22Rv1 (cell line): ENCODE measurements at regions not wholly inside any gene's neighbourhood (a gene's known extent, or its start where the extent isn't known, plus 50 kb on each side); places are given as distances from the start of the nearest gene placed in this dataset.

ENCODE experiments used
- H3K27ac ChIP-seq: fragments of 450-650 bp; 2 replicates; pipeline ENCODE4 v1.5.1; 2017
- ZFX ChIP-seq: fragments of 450-650 bp; IDR thresholded peaks from 2 replicates; pipeline ENCODE4 v1.6.1; 2017; ENCODE audit warnings: antibody characterized with exemption, borderline replicate concordance
- TF ChIP-seq, protein P1 (sequence below): fragments of 450-650 bp; IDR thresholded peaks from 2 replicates; pipeline ENCODE4 v1.5.1; 2017; ENCODE audit warnings: mild to moderate bottlenecking

DNA sequence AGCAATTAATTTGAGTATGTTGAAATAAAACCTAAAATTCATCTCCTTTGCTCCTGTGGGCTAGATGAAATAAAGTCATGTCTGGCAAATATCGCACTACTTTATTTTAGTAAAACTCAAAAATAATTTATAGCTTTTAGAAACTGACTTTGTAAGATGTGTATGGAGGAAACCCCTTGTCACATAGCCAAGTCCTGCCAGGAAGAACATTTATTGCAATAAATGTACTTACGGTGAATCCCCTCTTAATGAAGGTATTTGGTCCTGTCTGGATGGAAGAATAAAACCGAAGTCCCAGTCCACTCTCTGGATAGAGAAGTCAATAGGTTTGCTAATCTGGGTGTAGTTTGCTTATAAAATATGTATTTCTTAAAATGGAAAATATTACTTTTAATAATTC lies 1226.8 kb upstream of the MAP3K7 start:
- H3K27ac ChIP-seq = no peak overlapping the region
- TF ChIP-seq, protein P1, sequence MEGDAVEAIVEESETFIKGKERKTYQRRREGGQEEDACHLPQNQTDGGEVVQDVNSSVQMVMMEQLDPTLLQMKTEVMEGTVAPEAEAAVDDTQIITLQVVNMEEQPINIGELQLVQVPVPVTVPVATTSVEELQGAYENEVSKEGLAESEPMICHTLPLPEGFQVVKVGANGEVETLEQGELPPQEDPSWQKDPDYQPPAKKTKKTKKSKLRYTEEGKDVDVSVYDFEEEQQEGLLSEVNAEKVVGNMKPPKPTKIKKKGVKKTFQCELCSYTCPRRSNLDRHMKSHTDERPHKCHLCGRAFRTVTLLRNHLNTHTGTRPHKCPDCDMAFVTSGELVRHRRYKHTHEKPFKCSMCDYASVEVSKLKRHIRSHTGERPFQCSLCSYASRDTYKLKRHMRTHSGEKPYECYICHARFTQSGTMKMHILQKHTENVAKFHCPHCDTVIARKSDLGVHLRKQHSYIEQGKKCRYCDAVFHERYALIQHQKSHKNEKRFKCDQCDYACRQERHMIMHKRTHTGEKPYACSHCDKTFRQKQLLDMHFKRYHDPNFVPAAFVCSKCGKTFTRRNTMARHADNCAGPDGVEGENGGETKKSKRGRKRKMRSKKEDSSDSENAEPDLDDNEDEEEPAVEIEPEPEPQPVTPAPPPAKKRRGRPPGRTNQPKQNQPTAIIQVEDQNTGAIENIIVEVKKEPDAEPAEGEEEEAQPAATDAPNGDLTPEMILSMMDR = no peak
- TF ChIP-seq ZFX = no peak

GRCh38 chr6:91812596-91813274 lies 1225.9 kb upstream of the MAP3K7 start:
- no peak for TF ChIP-seq ZFX
- TF ChIP-seq, protein P1 = no peak
- no peak overlapping the region for H3K27ac ChIP-seq

DNA sequence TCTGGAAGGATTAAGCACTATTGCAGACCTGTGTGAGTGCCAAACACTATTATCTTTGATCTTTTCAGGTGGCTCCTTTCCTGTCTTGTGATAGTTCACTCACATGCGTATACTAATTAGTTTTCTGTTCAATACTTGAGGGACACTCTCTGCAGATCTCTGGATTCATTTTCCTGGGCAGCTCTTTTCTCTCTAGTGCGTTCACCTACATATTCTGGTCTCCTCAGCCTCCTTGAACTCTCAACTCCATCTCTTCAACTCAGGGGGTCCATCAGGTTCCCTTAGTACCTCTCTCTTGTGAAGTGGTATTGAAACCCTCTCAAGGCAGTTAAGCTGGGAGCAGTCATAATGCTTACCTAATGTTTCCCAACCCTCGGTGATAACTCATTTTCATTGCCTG lies 1218.1 kb upstream of the MAP3K7 start:
- no peak overlapping the region for H3K27ac ChIP-seq
- no peak for TF ChIP-seq ZFX
- TF ChIP-seq, protein P1 = no peak

- TF ChIP-seq, protein P1 = no peak
- TF ChIP-seq ZFX = no peak
- no peak overlapping the region for H3K27ac ChIP-seq
Observed at GRCh38 chr6:91802431-91802830, 1215.6 kb upstream of the MAP3K7 start.

DNA sequence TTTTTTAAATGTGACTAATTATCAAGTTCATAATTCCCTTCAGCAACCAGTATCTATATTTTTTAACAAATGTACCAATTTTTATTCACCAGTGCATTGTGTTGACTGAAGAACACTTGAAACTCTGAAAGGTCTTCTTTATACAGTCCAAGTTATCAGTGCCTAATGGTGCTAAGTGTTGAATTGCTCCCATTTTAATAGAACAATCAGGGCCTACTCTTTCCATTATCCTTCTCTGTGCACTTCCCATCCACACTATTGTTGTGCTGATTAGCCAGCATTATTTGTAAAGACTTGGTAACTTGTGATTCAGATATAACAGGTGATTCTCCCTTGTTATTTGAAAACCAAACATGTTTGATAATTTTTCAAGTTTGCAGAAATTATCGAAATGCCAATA lies 1209.7 kb upstream of the MAP3K7 start:
- no peak for TF ChIP-seq ZFX
- TF ChIP-seq, protein P1 = no peak
- no peak overlapping the region for H3K27ac ChIP-seq

- no peak overlapping the region for H3K27ac ChIP-seq
- TF ChIP-seq, protein P1 = no peak
- TF ChIP-seq ZFX = no peak
Observed at GRCh38 chr6:91788501-91788900, 1201.6 kb upstream of the MAP3K7 start.

- TF ChIP-seq, protein P1 = no peak
- no peak for TF ChIP-seq ZFX
- H3K27ac ChIP-seq = no peak overlapping the region
Observed at GRCh38 chr6:91786474-91787184, 1199.8 kb upstream of the MAP3K7 start.
